Activated CD4-positive, alpha-beta T cell treated with anti-CD3 and anti-CD28 coated beads, Interleukin-2, amount 50 U/mL, for 16 hours (primary cell): ENCODE measurements at regions not wholly inside any gene's neighbourhood (a gene's known extent, or its start where the extent isn't known, plus 50 kb on each side); places are given as distances from the start of the nearest gene placed in this dataset.

ENCODE experiments used
- DNase-seq: peaks from one replicate; pipeline ENCODE4 v3.0.0-alpha.2; 2020

DNA sequence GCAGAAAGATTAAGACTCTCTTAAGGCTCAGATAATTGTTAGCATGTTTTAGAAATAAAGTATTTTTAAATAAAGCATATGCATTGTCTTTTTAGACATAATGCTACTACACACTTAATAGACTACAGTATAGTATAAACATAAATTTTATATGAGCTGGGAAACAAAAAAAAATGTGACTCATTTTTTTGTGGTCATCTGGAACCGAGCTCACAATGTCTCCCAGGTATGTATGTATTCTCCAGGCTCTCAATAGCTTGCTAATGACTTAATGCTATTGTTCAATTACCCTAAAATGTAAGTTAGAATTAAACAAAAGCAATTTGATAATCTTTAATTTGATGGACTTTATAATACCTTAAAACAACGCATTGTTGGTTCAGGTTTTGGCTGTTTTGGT lies 167.2 kb downstream of the NUP35 start:
- DNase-seq, result no peak

GRCh38 chr2:183292028-183292427 lies 167.8 kb downstream of the NUP35 start:
- no peak for DNase-seq

DNA sequence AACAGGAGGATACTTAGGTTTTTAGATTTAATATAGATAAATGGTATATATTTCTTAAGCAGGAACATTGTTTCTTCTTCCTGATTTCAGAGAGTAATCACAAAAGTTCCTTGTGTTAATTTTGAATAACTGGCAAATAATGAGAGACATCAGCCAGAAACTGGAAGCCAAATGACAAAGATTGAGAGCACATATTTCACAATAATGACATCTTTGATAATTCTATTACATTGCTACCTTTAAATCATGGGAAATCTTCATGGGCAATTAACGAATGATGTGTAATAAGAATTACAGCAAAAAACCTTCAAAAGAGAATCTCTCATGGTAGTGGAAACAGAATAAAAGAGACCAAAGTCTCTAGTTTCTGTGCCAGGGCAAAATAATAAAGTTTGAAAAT lies 215.1 kb downstream of the NUP35 start:
- DNase-seq, result no peak

- no peak for DNase-seq
These were observed 216.8 kb downstream of the NUP35 start for GRCh38 chr2:183341057-183341456.

DNA sequence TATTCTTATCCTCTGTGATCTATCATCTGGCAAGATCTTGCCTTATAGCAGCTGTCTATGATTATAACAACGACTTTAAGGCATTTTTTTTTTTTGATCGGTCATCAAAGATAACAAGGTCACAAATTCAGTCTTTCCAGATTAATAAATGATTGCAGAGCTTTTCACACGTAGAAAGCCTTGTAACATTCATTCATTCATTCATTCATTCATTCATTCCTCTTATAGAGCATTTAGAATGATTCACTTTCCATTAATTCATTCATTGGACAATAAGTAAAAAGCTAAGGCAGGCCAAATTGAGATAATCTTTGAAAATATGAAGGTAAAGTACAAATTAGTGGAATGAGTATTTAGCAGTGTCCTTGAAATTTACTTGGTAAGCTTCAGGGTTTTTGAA lies 223.7 kb downstream of the NUP35 start:
- no peak for DNase-seq

GRCh38 chr2:183348492-183348891 lies 224.2 kb downstream of the NUP35 start:
- DNase-seq, result no peak

DNA sequence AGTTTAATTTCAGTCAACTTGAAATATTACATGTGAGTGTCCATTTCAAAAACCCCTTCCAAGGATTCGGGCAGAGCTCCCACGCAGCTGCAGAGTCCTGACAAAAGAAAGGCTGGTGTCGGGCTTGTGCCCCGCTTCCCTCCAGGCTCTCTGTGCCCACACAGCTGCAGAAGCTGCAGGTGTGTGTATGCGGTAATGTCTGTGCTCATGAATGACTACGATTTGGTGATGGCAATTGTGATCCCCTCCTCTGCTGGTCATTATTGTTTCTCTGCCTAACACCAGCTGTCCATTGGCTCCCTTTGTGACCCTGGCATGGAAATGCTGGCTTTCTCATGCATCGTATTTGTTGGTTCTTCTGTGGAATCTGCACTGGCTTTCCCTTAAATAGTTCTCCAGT lies 224.8 kb downstream of the NUP35 start:
- DNase-seq, result no peak

DNA sequence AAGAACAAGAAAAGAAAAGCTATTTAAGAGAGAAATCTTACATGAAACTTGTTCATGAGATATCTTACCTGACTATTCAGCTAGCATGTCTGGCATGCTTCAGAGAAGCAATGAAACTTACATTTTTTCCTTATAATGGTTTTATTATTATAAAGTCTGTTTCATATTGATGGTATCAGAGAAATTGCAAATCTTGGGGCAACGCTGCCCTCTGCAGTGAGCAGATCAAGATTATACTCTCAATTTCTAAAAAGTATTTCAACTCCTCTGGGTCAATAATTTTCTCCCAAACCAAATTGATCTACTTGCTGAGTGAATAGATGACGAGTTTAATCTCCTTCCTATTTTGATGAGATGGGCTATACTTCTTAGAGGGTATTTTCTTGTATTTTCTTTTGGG lies 235.6 kb downstream of the NUP35 start:
- no peak for DNase-seq

DNA sequence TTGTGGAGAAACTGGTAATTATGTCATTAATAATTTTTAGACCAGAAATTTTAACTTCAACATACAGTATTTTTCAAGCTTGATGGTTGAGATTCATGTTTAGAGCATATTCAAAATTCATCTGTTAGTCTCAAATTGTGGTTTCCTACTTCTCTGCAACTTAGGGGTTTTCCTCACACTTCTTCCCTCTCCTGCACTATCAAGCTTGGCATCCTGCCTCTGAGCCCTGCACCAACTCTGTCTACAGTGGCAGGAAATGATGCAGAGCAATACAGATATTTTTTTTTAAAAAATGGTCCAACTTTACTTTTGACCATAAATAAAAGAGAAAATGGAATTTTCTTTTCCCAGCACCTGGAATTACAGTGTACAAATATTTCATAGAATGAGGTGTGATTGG lies 247.3 kb downstream of the NUP35 start:
- no peak for DNase-seq

DNA sequence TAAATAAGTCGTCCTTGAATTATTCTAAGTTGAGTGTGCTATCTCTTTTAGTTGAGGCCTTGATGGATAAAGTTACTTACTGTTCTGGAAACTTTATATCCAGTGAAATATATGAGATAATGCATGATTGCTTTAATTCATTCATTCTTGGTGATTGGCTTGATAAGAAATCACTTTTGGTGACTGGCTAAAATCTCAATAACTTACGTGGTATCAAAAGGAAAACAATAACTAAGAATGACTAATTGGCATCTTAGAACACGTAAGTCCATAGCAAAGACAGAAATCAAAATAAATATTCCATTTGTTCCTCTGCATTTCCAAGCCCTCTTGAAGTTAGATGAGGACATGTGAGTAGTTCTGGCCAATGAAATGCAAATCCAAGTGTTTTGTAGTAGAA lies 251.6 kb downstream of the NUP35 start:
- no peak for DNase-seq

- DNase-seq, result no peak
These were observed 259.6 kb downstream of the NUP35 start for GRCh38 chr2:183383854-183384253.

DNA sequence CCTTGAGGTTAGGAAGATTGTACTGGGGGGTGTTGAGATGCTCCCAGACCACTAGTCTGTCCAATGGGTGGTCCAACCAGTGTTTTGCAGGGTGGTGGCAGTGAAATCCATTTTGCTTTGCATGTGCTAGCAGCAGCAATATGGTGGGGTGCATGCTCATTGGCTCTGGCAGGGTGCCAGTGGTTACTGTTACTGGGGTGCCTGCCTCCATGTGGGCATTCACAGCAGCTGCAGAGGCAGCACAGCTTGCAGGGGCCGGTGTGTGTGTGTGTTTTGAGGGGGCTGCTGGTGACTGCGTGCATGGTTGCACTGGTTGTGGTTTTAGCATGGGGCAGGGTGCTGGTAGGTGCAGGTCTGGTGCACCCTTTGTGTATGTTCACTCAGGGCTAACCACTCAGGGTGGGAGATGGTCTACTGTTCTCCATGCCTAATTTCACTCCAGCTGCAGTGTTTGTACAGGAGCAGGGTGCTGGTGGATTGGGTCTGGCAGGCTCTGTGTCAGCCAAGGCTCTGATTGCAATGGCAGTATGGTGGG lies 265.4 kb downstream of the NUP35 start:
- DNase-seq, result no peak

GRCh38 chr2:183390109-183390508 lies 265.9 kb downstream of the NUP35 start:
- DNase-seq, result no peak

- DNase-seq, result no peak
These were observed 280.1 kb downstream of the NUP35 start for GRCh38 chr2:183404392-183404791.

DNA sequence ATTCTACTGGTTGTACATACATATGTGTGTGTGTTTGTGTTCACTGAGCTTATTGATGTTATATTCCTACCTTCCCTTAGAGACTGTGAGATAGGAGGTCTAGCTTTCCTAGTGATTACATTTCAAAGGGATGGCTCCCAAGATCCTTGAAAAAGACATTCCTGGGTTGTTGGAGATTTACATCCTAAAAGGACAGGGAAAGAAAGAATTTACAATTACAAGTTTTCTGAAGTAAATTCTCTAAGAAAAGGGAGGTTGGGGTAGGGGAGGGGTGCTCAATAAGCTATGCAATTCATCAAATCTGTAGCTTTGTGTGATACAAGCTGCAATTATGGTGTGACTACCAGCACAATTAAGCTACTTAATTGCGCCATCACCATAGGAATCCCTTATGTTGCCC lies 284.3 kb downstream of the NUP35 start:
- no peak for DNase-seq

DNA sequence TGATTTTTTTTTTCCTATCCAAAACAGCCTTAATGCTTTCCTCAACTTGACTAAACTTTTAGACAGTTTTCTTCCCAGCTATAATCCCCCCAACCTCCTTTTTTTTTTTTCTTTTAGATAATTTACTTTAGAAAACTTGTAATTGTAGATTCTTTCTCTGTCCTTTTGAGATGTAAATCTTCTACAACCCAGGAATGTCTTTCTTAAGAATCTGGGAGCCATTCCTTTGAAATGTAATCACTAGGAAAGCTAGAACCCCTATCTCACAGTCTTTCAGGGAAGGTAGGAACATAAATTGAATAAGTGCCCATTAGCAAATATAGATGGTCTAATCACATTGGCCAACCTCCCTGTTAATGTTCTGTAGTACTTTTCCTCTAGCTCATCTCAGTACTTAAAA lies 285.4 kb downstream of the NUP35 start:
- DNase-seq, result no peak

DNA sequence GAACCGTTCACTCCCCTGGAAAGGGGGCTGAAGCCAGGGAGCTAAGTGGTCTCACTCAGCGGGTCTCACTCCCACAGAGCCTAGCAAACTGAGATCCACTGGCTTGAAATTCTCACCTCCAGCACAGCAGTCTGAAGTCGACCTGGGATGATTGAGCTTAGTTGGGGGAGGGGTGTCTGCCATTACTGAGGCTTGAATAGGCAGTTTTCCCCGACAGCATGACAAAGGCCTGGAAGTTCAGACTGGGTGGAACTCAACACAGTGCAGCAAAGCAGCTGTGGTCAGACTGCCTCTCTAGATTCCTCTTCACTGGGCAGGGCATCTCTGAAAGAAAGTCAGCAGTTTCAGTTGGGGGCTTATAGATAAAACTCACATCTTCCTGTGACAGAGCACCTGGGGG lies 292.5 kb downstream of the NUP35 start:
- DNase-seq, result no peak

- no peak for DNase-seq
These were observed 302.6 kb downstream of the NUP35 start for GRCh38 chr2:183426825-183427224.

GRCh38 chr2:183427558-183427957 lies 303.3 kb downstream of the NUP35 start:
- no peak for DNase-seq

GRCh38 chr2:183428881-183429280 lies 304.6 kb downstream of the NUP35 start:
- DNase-seq, result no peak

DNA sequence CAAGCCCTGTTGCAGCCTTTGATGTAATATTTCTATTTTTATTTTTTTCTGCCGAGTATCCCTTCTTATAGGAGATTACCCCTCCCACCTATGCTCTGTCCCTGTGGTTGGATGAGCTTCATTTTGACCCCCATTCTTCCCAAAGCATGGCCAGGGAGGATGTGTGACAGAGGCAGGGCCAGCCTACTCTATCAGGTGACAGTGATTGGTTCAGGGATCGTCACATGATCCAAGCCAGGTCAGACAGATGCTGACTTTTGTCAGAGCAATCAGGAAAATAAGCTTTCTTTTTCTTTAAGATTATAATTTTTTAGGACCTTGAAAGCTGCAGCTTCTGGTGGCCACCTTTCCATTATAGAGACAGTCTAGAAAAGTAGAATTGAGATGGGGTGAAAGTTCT lies 314.3 kb downstream of the NUP35 start:
- no peak for DNase-seq

GRCh38 chr2:183455056-183455455 lies 330.8 kb downstream of the NUP35 start:
- DNase-seq, result no peak

DNA sequence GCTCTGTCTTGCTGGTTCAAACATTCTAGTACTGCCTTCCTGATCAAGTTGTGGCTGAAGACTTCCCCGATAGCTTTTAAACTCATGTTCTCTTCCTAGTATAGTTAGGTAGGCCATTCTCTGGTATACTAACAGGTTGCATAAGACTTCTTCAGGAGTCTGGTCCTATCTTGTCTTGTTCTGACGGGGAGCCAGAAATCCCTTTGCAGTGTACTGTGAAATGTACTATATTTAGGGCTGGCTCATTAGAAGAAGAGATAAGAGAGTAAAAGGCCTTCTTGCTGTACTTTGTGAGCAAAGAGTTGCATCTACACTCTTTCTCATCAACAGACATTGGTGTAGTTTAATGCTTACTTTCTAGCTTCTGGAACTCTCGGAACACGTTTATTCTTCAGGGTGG lies 331.9 kb downstream of the NUP35 start:
- DNase-seq, result no peak

GRCh38 chr2:183458460-183458859 lies 334.2 kb downstream of the NUP35 start:
- DNase-seq, result no peak

DNA sequence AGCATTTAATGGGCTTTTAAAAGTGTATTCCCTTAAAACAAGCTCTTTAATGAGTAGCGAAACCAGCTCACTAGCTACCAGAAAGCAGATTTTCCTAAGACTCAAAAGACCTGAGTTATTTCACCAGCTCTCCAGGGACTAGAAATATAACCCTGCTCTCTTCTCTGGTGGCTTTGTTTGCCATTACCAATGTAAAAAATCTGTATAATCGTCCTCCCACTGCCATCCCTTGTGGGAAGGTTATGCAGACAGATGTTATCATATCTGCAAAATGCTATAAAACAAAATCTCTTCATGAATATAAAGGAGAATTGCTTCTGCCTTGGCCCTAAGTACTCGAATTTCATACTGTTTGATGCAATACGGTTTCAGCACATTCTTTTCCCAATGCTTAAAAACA lies 335.2 kb downstream of the NUP35 start:
- DNase-seq, result no peak

DNA sequence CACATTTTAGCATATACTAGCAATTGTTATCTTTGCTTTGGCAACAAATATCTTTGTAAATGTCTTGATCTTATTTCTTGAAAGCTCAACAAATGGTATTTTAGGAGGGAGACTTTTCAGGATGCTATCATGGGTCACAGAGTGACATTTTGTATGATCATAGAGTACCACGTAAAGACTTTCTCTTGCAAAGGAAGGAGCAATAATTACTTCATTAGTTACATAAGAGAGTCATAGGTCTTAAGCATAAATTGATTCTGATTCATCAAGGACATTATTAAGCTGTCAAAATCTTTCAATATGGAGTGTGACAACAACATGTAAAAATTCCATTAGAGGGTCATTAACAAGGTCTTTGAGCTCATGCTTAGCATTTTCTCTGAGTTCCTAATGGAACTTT lies 339.6 kb downstream of the NUP35 start:
- DNase-seq, result no peak
